ENCODE measurements at regions not wholly inside any gene's neighbourhood (a gene's known extent, or its start where the extent isn't known, plus 50 kb on each side); places are given as distances from the start of the nearest gene placed in this dataset.

GRCh38 chr1:58316141-58316540, 230.4 kb downstream of the OMA1 start:
- FAIRE-seq (no peak), DNase-seq (ENCODE audit: low spot score in 2 of 2) (no peak)

GRCh38 chr1:58312971-58313563, 233.5 kb downstream of the OMA1 start:
- DNase-seq (ENCODE audit: low spot score in 2 of 2) = no peak

GRCh38 chr1:58312461-58312860, 234.1 kb downstream of the OMA1 start:
- FAIRE-seq (no peak), DNase-seq (ENCODE audit: low spot score in 2 of 2) (no peak)

More at GRCh38 chr1:58312971-58313563, 233.5 kb downstream of the OMA1 start:
- FAIRE-seq = no peak

- DNase-seq (ENCODE audit: low spot score in 2 of 2) = no peak
These were observed 235.6 kb downstream of the OMA1 start for GRCh38 chr1:58310881-58311280.

GRCh38 chr1:58310469-58310868, 236.1 kb downstream of the OMA1 start:
- DNase-seq (ENCODE audit: low spot score in 2 of 2) (no peak), FAIRE-seq (no peak)

More at GRCh38 chr1:58310881-58311280, 235.6 kb downstream of the OMA1 start:
- FAIRE-seq = no peak

GRCh38 chr1:58308206-58308605, 238.3 kb downstream of the OMA1 start:
- FAIRE-seq (no peak), DNase-seq (ENCODE audit: low spot score in 2 of 2) (no peak)

GRCh38 chr1:58307431-58307830, 239.1 kb downstream of the OMA1 start:
- DNase-seq (ENCODE audit: low spot score in 2 of 2) = no peak
- no peak for FAIRE-seq

GRCh38 chr1:58305622-58306021, 240.9 kb downstream of the OMA1 start:
- no peak for FAIRE-seq
- DNase-seq (ENCODE audit: low spot score in 2 of 2) = no peak

GRCh38 chr1:58304346-58304975, 242.1 kb downstream of the OMA1 start:
- FAIRE-seq (no peak), DNase-seq (ENCODE audit: low spot score in 2 of 2) (no peak)

GRCh38 chr1:58303841-58304240, 242.7 kb downstream of the OMA1 start:
- DNase-seq (ENCODE audit: low spot score in 2 of 2) (no peak), FAIRE-seq (no peak)

GRCh38 chr1:58293388-58293787, 253.1 kb downstream of the OMA1 start:
- no peak for FAIRE-seq
- no peak for DNase-seq (ENCODE audit: low spot score in 2 of 2)

GRCh38 chr1:58290685-58291372, 255.7 kb downstream of the OMA1 start:
- DNase-seq (ENCODE audit: low spot score in 2 of 2) = no peak
- no peak for FAIRE-seq

GRCh38 chr1:58288624-58289142, 257.8 kb downstream of the OMA1 start:
- DNase-seq (ENCODE audit: low spot score in 2 of 2) (no peak), FAIRE-seq (no peak)

GRCh38 chr1:58287894-58288623, 258.5 kb downstream of the OMA1 start:
- no peak for DNase-seq (ENCODE audit: low spot score in 2 of 2)
- FAIRE-seq = no peak

GRCh38 chr1:58284225-58284510, 262.4 kb downstream of the OMA1 start:
- DNase-seq (ENCODE audit: low spot score in 2 of 2) = no peak
- FAIRE-seq = no peak

GRCh38 chr1:58283388-58284224, 262.9 kb downstream of the OMA1 start:
- FAIRE-seq (no peak), DNase-seq (ENCODE audit: low spot score in 2 of 2) (no peak)

- no peak for FAIRE-seq
- no peak for DNase-seq (ENCODE audit: low spot score in 2 of 2)
These were observed 263.7 kb downstream of the OMA1 start for GRCh38 chr1:58282623-58283387.

GRCh38 chr1:58266242-58266641, 280.3 kb downstream of the OMA1 start:
- no peak for FAIRE-seq
- DNase-seq (ENCODE audit: low spot score in 2 of 2) = no peak

GRCh38 chr1:58264462-58264861, 282.1 kb downstream of the OMA1 start:
- no peak for DNase-seq (ENCODE audit: low spot score in 2 of 2)
- no peak for FAIRE-seq

- no peak for FAIRE-seq
- DNase-seq (ENCODE audit: low spot score in 2 of 2) = no peak
These were observed 283.8 kb downstream of the OMA1 start for GRCh38 chr1:58262702-58263101.
